T-helper 2 cell treated with Interferon-gamma antibody and Interleukin-4, amounts not matched to agents 5 μg/mL and 100 μg/mL, for 36 hours (primary cell): ENCODE measurements at regions not wholly inside any gene's neighbourhood (a gene's known extent, or its start where the extent isn't known, plus 50 kb on each side); places are given as distances from the start of the nearest gene placed in this dataset.

ENCODE experiments used
- DNase-seq: peaks from one replicate; pipeline ENCODE4 v3.0.0; 2021; ENCODE audit warnings: low spot score
- H3K27ac Mint-ChIP-seq: one replicate; pipeline ENCODE4 v1.8.0; 2021; ENCODE audit warnings: mild to moderate bottlenecking, mixed read lengths
- H3K27me3 Mint-ChIP-seq: one replicate; pipeline ENCODE4 v1.8.0; 2021; ENCODE audit warnings: low read depth, mixed read lengths
- H3K36me3 Mint-ChIP-seq: one replicate; pipeline ENCODE4 v1.8.0; 2021; ENCODE audit warnings: low read depth, mixed read lengths
- H3K4me1 Mint-ChIP-seq: one replicate; pipeline ENCODE4 v1.8.0; 2021; ENCODE audit warnings: low read depth, mixed read lengths
- H3K4me3 Mint-ChIP-seq: one replicate; pipeline ENCODE4 v1.8.0; 2022; ENCODE audit warnings: mild to moderate bottlenecking, moderate library complexity, mixed read lengths
- H3K9me3 Mint-ChIP-seq: one replicate; pipeline ENCODE4 v1.8.0; 2021; ENCODE audit warnings: mixed read lengths

- H3K4me3 Mint-ChIP-seq = no peak overlapping the region
- peaks cover 2% of the 10 kb centered on the region for H3K27me3 Mint-ChIP-seq
- peaks cover 5% of the 10 kb centered on the region for H3K9me3 Mint-ChIP-seq
- DNase-seq = no peak
- H3K36me3 Mint-ChIP-seq = peaks cover 7% of the 10 kb centered on the region
- peaks cover 40% of the 10 kb centered on the region for H3K4me1 Mint-ChIP-seq
- H3K27ac Mint-ChIP-seq = no peak overlapping the region
These were observed 336.0 kb upstream of the PRDM1 start for GRCh38 chr6:105750089-105750488.

DNA sequence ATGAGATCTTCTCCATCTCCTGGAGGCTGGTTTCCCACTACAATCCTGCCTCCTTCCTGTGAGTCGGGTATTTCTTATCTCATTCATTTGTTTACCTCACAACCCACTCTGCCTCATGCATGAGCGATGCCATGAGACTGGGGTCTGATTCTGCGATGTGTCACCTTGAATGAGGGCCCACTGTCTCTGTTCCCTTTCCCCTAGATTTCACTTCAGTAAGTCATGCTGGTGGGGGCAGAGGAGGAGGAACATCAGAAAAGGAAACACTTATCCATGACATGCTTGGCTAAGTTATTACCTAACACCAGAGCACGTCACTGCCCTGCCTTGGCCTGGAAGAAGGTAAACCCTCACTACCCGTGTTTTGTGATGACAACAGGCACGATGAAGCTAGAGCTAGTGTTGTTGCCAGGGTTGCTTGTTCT, 337.4 kb upstream of the PRDM1 start:
- no peak overlapping the region for H3K27ac Mint-ChIP-seq
- H3K9me3 Mint-ChIP-seq = peaks cover 5% of the 10 kb centered on the region
- no peak overlapping the region for H3K4me3 Mint-ChIP-seq
- peaks cover 2% of the 10 kb centered on the region for H3K27me3 Mint-ChIP-seq
- peak; percentile 16 for DNase-seq
- peaks cover 7% of the 10 kb centered on the region for H3K36me3 Mint-ChIP-seq
- H3K4me1 Mint-ChIP-seq = peaks cover 53% of the 10 kb centered on the region

DNA sequence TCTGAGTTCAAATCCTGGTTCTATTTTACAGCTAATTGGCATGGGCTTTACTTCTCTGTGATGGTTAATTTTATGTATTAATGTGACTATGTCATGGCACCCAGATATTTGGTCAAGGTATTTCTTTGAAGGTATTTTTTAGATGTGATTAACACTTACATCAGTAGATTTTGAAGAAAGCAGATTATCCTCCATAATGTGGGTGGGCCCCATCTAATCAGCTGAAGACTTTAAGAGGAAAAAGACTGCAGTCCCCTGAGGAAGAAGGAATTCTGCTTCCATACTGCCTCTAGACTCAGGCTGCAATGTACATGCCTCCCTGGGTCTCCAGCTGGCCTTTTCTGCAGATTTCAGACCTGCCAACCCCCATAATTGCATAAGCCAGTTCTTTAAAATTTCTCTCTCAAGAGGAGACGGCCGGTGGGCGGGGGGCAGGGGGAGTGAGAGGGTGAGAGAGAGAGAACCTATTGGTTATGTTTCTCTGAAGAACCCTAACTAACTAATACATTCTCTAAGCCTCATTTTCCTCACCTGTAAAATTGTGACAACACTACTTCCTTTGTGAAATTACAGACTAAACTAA, 338.2 kb upstream of the PRDM1 start:
- peaks cover 7% of the 10 kb centered on the region for H3K36me3 Mint-ChIP-seq
- peak overlapping the region; percentile 18 for H3K27ac Mint-ChIP-seq
- H3K4me3 Mint-ChIP-seq = no peak overlapping the region
- no peak for DNase-seq
- peaks cover 55% of the 10 kb centered on the region for H3K4me1 Mint-ChIP-seq
- peaks cover 2% of the 10 kb centered on the region for H3K27me3 Mint-ChIP-seq
- peaks cover 5% of the 10 kb centered on the region for H3K9me3 Mint-ChIP-seq

DNA sequence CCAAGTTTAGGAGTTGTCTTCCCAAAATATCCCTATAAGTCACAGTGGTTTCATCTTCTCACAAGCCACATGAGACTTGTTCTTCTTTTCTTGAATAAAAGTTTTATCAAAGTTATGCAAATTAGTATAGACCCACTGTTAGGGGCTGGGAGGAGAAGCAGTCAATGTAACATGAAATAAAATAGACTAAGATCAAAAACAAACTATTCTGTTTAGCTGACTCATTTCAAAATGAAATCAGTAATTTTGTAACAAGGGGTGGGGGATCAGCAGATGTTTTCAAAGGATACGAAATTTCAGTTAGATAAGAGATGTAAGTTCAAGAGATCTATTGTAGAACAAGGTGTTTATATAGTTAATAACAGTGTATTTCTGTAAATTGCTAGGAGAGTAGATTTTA, 339.6 kb upstream of the PRDM1 start:
- no peaks in the 10 kb centered on the region for H3K9me3 Mint-ChIP-seq
- H3K4me1 Mint-ChIP-seq = peaks cover 63% of the 10 kb centered on the region
- peaks cover 2% of the 10 kb centered on the region for H3K36me3 Mint-ChIP-seq
- peaks cover 2% of the 10 kb centered on the region for H3K27me3 Mint-ChIP-seq
- peak overlapping the region; percentile 59 for H3K4me3 Mint-ChIP-seq
- peak overlapping the region; percentile 77 for H3K27ac Mint-ChIP-seq
- DNase-seq = no peak

GRCh38 chr6:105746130-105746505, 340.0 kb upstream of the PRDM1 start:
- peaks cover 65% of the 10 kb centered on the region for H3K4me1 Mint-ChIP-seq
- peaks cover 2% of the 10 kb centered on the region for H3K27me3 Mint-ChIP-seq
- DNase-seq = no peak
- peaks cover 2% of the 10 kb centered on the region for H3K36me3 Mint-ChIP-seq
- H3K27ac Mint-ChIP-seq = peak overlapping the region; percentile 77
- H3K4me3 Mint-ChIP-seq = peak overlapping the region; percentile 59
- H3K9me3 Mint-ChIP-seq = no peaks in the 10 kb centered on the region

- Mint-ChIP-seq H3K4me3 (peak overlapping the region; percentile 35), H3K9me3 (no peaks in the 10 kb centered on the region)
- peak; percentile 22 for DNase-seq
These were observed 340.5 kb upstream of the PRDM1 start for GRCh38 chr6:105745464-105746129.

DNA sequence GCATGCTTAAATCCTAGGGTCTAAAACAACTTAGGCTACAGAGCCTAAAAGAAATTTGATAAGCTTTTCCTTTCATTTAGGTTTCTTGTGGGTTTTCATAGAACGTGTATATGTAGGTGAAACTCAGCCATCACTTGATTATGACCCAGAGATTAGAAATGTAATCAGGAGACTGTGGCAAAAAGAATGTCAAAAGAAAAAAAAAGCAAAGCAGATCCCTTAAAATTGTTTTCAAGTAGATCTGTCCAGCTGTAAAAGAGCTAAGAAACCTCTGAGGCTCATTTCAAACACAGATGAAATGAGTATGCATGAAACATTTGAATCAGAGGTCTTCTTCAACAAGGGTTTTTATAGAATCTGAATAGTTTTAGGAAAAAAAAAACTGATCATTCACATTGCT, 341.3 kb upstream of the PRDM1 start:
- no peaks in the 10 kb centered on the region for H3K27me3 Mint-ChIP-seq
- no peak for DNase-seq
- peak overlapping the region; percentile 35 for H3K4me3 Mint-ChIP-seq
- H3K4me1 Mint-ChIP-seq = peaks cover 68% of the 10 kb centered on the region
- H3K36me3 Mint-ChIP-seq = peaks cover 2% of the 10 kb centered on the region
- H3K9me3 Mint-ChIP-seq = no peaks in the 10 kb centered on the region
- H3K27ac Mint-ChIP-seq = peak overlapping the region; percentile 73

More at GRCh38 chr6:105745464-105746129, 340.5 kb upstream of the PRDM1 start:
- Mint-ChIP-seq H3K27ac (peak overlapping the region; percentile 73), H3K27me3 (peaks cover 2% of the 10 kb centered on the region), H3K36me3 (peaks cover 2% of the 10 kb centered on the region), H3K4me1 (peaks cover 70% of the 10 kb centered on the region)

DNA sequence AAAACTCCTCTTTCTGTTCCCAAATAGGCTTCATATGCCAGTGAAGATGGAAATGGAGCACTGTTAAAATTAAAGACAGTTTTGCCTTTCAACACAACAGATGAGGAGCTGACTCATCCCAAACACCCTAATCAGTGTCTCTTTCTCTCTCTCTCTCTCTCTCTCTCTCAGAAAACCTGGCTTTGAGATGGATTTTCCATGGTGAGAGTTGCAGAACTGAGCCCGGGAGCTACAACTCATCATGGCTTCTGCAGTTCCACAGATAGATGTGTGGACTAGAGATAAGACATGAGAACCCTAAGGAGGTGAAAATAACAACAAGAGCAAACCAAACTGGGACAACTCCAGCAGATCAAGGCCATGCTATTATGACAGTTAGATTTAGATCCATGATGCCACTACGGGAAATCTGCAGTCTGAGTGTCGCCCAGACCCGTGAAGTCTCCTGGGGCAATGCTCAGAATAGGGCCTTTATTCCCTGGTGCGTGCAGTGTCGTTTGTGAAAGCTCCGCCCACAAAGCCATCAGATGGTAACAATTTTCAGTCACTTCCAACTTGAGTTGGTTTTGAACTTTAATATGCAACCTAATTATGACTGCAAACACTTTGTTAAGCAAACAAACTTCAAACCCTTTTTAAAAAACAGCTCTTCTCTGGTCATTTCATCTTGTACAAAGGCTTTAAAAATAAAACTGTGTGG, 338.2 kb upstream of the PREP start:
- peaks cover 62% of the 10 kb centered on the region for H3K4me1 Mint-ChIP-seq
- no peak for DNase-seq
- H3K4me3 Mint-ChIP-seq = no peak overlapping the region
- H3K27me3 Mint-ChIP-seq = no peaks in the 10 kb centered on the region
- peaks cover 20% of the 10 kb centered on the region for H3K9me3 Mint-ChIP-seq
- H3K36me3 Mint-ChIP-seq = peaks cover 13% of the 10 kb centered on the region
- H3K27ac Mint-ChIP-seq = no peak overlapping the region

DNA sequence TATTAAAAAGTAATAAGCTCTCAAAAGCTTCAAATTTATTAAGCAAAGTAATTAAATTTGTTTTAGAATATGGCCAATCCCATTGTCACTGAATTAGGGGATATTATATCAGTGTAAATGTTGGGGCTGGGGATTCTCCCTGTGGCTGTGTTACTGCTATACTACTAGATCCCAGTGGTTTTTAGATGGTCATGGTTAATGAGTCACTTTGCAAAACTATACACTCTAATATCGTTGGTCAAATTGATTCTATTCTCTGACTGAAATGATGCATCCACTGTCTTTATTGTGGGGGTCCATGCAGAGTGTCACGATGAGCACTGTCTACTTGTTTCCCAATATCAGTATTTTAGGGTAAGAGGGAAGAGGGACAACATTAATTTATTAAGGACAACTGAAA, 336.9 kb upstream of the PREP start:
- no peak for DNase-seq
- no peak overlapping the region for H3K27ac Mint-ChIP-seq
- peaks cover 54% of the 10 kb centered on the region for H3K4me1 Mint-ChIP-seq
- H3K4me3 Mint-ChIP-seq = no peak overlapping the region
- no peaks in the 10 kb centered on the region for H3K27me3 Mint-ChIP-seq
- peaks cover 27% of the 10 kb centered on the region for H3K9me3 Mint-ChIP-seq
- peaks cover 20% of the 10 kb centered on the region for H3K36me3 Mint-ChIP-seq

- H3K36me3 Mint-ChIP-seq = peaks cover 20% of the 10 kb centered on the region
- peaks cover 30% of the 10 kb centered on the region for H3K4me1 Mint-ChIP-seq
- peaks cover 3% of the 10 kb centered on the region for H3K27me3 Mint-ChIP-seq
- H3K9me3 Mint-ChIP-seq = peaks cover 32% of the 10 kb centered on the region
- no peak overlapping the region for H3K27ac Mint-ChIP-seq
- H3K4me3 Mint-ChIP-seq = no peak overlapping the region
- no peak for DNase-seq
These were observed 330.8 kb upstream of the PREP start for GRCh38 chr6:105733556-105734162.

GRCh38 chr6:105728995-105729394, 326.1 kb upstream of the PREP start:
- Mint-ChIP-seq H3K4me1 (peaks cover 22% of the 10 kb centered on the region), H3K4me3 (no peak overlapping the region), H3K9me3 (no peaks in the 10 kb centered on the region), H3K36me3 (no peaks in the 10 kb centered on the region), H3K27me3 (peaks cover 8% of the 10 kb centered on the region), H3K27ac (no peak overlapping the region)
- DNase-seq = no peak

DNA sequence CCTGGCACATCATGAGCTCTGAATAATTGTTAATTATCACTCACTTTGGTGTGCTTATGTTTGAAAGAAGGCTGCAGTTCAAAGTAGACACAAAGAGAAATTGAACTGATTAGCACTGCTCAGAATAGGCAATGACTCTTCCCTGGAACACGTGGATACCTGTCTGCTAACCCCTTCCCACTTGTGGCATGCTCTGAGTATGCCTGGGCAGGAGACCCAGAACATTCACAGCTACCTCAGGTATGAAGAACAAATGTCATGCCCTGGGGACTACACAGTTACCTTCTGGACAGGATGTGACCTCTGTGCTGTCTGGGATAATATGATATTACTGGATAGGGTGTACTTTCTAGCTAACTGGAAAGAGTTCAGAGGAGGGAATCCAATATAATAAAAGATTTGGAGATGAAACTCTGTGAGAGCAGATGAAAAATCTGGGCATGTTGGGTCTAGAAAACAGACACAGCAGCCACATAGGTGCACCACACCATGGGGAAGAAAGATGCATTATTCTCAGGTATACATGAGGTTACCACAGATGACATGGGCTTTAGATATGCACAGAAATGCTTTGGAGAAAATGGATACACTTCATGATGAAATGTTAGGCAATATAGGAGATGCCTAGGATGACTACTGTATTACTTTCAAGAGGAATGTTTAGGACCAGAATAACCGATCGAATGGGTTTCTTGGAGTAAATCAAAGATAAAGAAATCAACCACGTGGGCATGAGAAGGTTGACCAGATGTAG, 324.2 kb upstream of the PREP start:
- H3K27me3 Mint-ChIP-seq = peaks cover 10% of the 10 kb centered on the region
- no peak for DNase-seq
- H3K9me3 Mint-ChIP-seq = no peaks in the 10 kb centered on the region
- no peak overlapping the region for H3K27ac Mint-ChIP-seq
- peaks cover 19% of the 10 kb centered on the region for H3K4me1 Mint-ChIP-seq
- H3K36me3 Mint-ChIP-seq = no peaks in the 10 kb centered on the region
- no peak overlapping the region for H3K4me3 Mint-ChIP-seq

DNA sequence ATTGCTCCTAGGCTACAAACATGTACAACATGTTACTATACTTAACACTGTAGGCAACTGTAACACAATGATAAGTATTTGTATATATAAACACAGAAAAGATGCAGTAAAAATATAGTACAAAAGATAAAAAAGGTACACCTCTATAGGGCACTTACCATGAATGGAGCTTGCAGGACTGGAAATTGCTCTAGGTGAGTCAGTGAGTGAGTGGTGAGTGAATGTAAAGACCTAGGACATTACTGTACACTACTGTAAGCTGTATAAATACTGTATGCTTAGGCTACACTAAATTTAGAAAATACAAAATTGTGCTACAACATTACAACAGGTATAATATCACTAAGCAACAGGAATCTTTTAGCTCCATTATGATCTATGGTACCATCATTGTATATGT, 312.0 kb upstream of the PREP start:
- H3K27ac Mint-ChIP-seq = no peak overlapping the region
- H3K27me3 Mint-ChIP-seq = peaks cover 8% of the 10 kb centered on the region
- no peaks in the 10 kb centered on the region for H3K4me1 Mint-ChIP-seq

More for the DNA sequence above, 312.0 kb upstream of the PREP start:
- DNase-seq = no peak
- Mint-ChIP-seq H3K4me3 (no peak overlapping the region), H3K9me3 (peaks cover 38% of the 10 kb centered on the region), H3K36me3 (peaks cover 12% of the 10 kb centered on the region)
